Endodermal cell (in vitro differentiated cells): ENCODE measurements at regions not wholly inside any gene's neighbourhood (a gene's known extent, or its start where the extent isn't known, plus 50 kb on each side); places are given as distances from the start of the nearest gene placed in this dataset.
"Not testable (repeated sequence)": the region's sequence is repeated elsewhere in the genome, so short reads cannot be mapped to it uniquely, and the experiment has no call there.

Experiments
- DNase-seq: peaks from one replicate; pipeline ENCODE4 v3.0.0-alpha.2; 2017
- H3K27ac ChIP-seq: 2 replicates; pipeline ENCODE4 v1.5.1; 2013; ENCODE audit warnings: mild to moderate bottlenecking, low read depth, low read length, moderate library complexity
- H3K27me3 ChIP-seq: 2 replicates; pipeline ENCODE4 v1.6.1; 2013; ENCODE audit warnings: mild to moderate bottlenecking, low read length, moderate library complexity; ENCODE audit not compliant: insufficient read depth, control insufficient read depth, poor library complexity, severe bottlenecking
- H3K36me3 ChIP-seq: 2 replicates; pipeline ENCODE4 v1.7.0; 2013; ENCODE audit warnings: mild to moderate bottlenecking, low read length, moderate library complexity; ENCODE audit not compliant: control insufficient read depth, insufficient read depth
- H3K4me1 ChIP-seq: one replicate; pipeline ENCODE4 v1.7.0; 2013; ENCODE audit warnings: low read length; ENCODE audit not compliant: control insufficient read depth, insufficient read depth
- H3K4me3 ChIP-seq: 2 replicates; pipeline ENCODE4 v1.5.1; 2013; ENCODE audit warnings: mild to moderate bottlenecking, low read length, moderate library complexity
- H3K9ac ChIP-seq: 2 replicates; pipeline ENCODE4 v1.6.1; 2013; ENCODE audit warnings: mild to moderate bottlenecking, low read length, moderate library complexity; ENCODE audit not compliant: poor library complexity, severe bottlenecking; ENCODE audit errors: extremely low read depth
- H3K9me3 ChIP-seq: 2 replicates; pipeline ENCODE4 v1.6.1; 2013; ENCODE audit warnings: mild to moderate bottlenecking, low read length, moderate library complexity; ENCODE audit not compliant: control insufficient read depth
- H3K27ac Mint-ChIP-seq: 2 replicates; pipeline ENCODE4 v1.8.0; 2020; ENCODE audit warnings: mixed read lengths
- H3K27me3 Mint-ChIP-seq: 2 replicates; pipeline ENCODE4 v1.8.0; 2021; ENCODE audit warnings: mild to moderate bottlenecking, mixed read lengths; ENCODE audit not compliant: insufficient read depth
- H3K36me3 Mint-ChIP-seq: 2 replicates; pipeline ENCODE4 v1.8.0; 2020; ENCODE audit warnings: low read depth, mixed read lengths
- H3K4me1 Mint-ChIP-seq: 2 replicates; pipeline ENCODE4 v1.8.0; 2020; ENCODE audit warnings: mixed read lengths
- H3K4me3 Mint-ChIP-seq: 2 replicates; pipeline ENCODE4 v1.8.0; 2020; ENCODE audit warnings: mild to moderate bottlenecking, moderate library complexity, mixed read lengths
- H3K9me3 Mint-ChIP-seq: 2 replicates; pipeline ENCODE4 v1.8.0; 2020; ENCODE audit warnings: mild to moderate bottlenecking, mixed read lengths
- WGBS, 2 experiments: methylation state at CpG; one replicate each; pipeline versions ENCODE4 v1.1.5 to v1.1.7; 2013; ENCODE audit warnings: missing lambda C conversion rate in 2 of 2, mixed read lengths in 1 of 2; ENCODE audit not compliant: insufficient coverage in 1 of 2, insufficient read length in 1 of 2; 5-methylcytosine and 5-hydroxymethylcytosine counted together
- TF ChIP-seq, protein P1 (sequence below): fragments of 200-600 bp; sonication (generic); conservative IDR thresholded peaks from 2 replicates; pipeline ENCODE4 v1.5.0; 2021; ENCODE audit warnings: antibody characterized with exemption, mild to moderate bottlenecking

DNA sequence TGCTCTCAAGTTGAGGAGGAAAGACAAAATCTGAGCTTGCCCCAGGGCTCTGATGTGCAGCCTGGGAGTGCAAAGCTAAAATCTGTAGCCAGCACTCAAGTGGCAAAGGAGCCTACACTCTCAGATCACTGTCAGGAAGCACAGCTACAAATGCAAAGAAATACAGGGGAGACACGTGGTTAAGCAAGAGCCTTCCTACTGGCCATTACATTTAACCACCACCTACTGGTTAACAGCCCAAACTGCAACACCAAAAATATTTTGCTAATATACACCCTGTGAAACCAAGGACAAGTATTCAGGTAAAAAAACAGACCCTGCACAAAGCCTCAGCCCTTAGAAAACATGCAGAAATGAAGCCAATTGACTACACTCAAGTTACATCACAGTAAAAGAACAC lies 170.4 kb upstream of the FGF16 start:
- Mint-ChIP-seq H3K36me3 (peaks cover 2% of the 10 kb centered on the region), H3K4me3 (no peak overlapping the region), H3K9me3 (peaks cover 79% of the 10 kb centered on the region), H3K4me1 (no peaks in the 10 kb centered on the region), H3K27me3 (no peaks in the 10 kb centered on the region), H3K27ac (no peak overlapping the region)
- no peak for DNase-seq
- 7% methylated on average over 1 of the region's 1 CpG; no CpG with 5 or more reads in 1 of the 2 experiments for WGBS, 2 experiments
- no peaks in the 10 kb centered on the region for H3K36me3 ChIP-seq
- H3K9ac ChIP-seq: no peak overlapping the region
- no peak overlapping the region for H3K4me3 ChIP-seq
- H3K4me1 ChIP-seq: no peaks in the 10 kb centered on the region
- TF ChIP-seq, protein P1, sequence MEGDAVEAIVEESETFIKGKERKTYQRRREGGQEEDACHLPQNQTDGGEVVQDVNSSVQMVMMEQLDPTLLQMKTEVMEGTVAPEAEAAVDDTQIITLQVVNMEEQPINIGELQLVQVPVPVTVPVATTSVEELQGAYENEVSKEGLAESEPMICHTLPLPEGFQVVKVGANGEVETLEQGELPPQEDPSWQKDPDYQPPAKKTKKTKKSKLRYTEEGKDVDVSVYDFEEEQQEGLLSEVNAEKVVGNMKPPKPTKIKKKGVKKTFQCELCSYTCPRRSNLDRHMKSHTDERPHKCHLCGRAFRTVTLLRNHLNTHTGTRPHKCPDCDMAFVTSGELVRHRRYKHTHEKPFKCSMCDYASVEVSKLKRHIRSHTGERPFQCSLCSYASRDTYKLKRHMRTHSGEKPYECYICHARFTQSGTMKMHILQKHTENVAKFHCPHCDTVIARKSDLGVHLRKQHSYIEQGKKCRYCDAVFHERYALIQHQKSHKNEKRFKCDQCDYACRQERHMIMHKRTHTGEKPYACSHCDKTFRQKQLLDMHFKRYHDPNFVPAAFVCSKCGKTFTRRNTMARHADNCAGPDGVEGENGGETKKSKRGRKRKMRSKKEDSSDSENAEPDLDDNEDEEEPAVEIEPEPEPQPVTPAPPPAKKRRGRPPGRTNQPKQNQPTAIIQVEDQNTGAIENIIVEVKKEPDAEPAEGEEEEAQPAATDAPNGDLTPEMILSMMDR: peak; percentile 39
- H3K27ac ChIP-seq: no peak overlapping the region
- peaks cover 8% of the 10 kb centered on the region for H3K9me3 ChIP-seq
- no peaks in the 10 kb centered on the region for H3K27me3 ChIP-seq

DNA sequence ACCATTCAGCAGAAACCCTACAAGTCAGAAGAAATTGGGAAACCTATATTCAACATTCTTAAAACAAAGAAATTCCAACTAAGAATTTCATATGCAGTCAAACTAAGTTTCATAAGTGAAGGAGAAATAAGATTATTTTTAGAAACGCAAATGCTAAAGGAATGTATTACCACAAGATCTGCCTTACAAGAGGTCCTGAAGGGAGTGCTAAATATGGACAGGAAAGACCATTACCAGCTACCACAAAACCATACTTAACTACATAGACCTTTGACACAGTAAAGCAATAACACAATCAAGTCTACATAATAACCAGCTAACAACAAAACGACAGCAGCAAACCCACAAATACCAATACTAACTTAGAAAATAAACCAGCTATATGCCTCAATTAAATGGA lies 169.3 kb upstream of the FGF16 start:
- Mint-ChIP-seq H3K4me1 (no peaks in the 10 kb centered on the region), H3K9me3 (peaks cover 80% of the 10 kb centered on the region), H3K4me3 (no peak overlapping the region), H3K36me3 (peaks cover 2% of the 10 kb centered on the region), H3K27me3 (no peaks in the 10 kb centered on the region), H3K27ac (no peak overlapping the region)
- peaks cover 8% of the 10 kb centered on the region for H3K9me3 ChIP-seq
- no peak overlapping the region for H3K27ac ChIP-seq
- TF ChIP-seq, protein P1: no peak
- DNase-seq: no peak
- 86% methylated on average over 2 of the region's 2 CpGs; no CpG with 5 or more reads in 1 of the 2 experiments for WGBS, 2 experiments
- H3K36me3 ChIP-seq: no peaks in the 10 kb centered on the region
- no peaks in the 10 kb centered on the region for H3K27me3 ChIP-seq
- H3K9ac ChIP-seq: no peak overlapping the region
- no peaks in the 10 kb centered on the region for H3K4me1 ChIP-seq
- H3K4me3 ChIP-seq: no peak overlapping the region

DNA sequence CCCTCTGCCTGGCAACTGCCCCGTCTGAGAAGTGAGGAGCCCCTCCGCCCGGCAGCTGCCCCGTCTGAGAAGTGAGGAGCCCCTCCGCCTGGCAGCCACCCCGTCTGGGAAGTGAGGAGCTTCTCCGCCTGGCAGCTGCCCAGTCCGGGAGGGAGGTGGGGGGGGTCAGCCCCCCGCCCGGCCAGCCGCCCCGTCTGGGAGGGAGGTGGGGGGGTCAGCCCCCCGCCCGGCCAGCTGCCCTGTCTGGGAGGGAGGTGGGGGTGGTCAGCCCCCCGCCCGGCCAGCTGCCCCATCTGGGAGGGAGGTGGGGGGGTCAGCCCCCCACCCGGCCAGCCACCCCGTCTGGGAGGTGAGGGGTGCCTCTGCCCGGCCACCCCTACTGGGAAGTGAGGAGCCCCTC lies 167.8 kb upstream of the FGF16 start:
- H3K9me3 ChIP-seq, H3K27me3 Mint-ChIP-seq, H3K27ac ChIP-seq, H3K4me1 ChIP-seq, DNase-seq, H3K4me3 Mint-ChIP-seq, H3K36me3 ChIP-seq, H3K36me3 Mint-ChIP-seq, H3K9ac ChIP-seq, H3K27ac Mint-ChIP-seq, H3K4me3 ChIP-seq, H3K4me1 Mint-ChIP-seq, H3K27me3 ChIP-seq: not testable (repeated sequence)
- no CpG with 5 or more reads among the region's 19 CpGs for WGBS, 2 experiments
- H3K9me3 Mint-ChIP-seq: peaks cover 82% of the 10 kb centered on the region

DNA sequence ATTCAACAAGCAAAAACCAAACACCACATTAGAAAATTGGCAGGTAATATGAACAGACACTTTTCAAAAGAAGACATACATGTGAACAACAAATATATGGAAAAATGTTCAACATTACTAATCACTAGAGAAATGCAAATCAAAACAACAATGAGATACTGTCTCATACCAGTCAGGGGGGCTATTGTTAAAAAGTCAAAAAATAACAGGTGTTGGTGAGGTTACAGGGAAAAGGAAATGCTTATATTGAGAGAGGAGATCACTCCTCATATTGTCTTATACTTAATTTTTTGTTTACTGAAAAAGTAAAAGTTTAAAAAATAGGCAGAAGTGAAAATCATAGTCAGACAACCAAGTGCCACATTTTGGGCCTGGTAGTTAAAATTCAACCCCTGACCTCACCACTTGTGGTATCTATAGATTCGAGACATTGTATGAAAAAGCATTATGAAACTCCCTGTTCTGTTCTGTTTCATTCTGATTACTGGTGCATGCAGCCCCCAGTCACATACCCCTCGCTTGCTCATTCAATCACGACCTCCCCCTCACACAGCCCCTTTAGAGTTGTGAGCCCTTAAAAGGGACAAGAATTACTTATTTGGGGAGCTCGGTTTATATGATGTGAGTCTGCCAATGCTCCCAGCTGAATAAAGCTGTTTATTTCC lies 153.7 kb upstream of the FGF16 start:
- H3K9me3 ChIP-seq: no peaks in the 10 kb centered on the region
- no peaks in the 10 kb centered on the region for H3K4me1 ChIP-seq
- DNase-seq: no peak
- Mint-ChIP-seq H3K4me3 (no peak overlapping the region), H3K27me3 (no peaks in the 10 kb centered on the region), H3K27ac (no peak overlapping the region), H3K9me3 (peaks cover 70% of the 10 kb centered on the region), H3K36me3 (no peaks in the 10 kb centered on the region), H3K4me1 (no peaks in the 10 kb centered on the region)
- WGBS, 2 experiments: 79% methylated on average over 3 of the region's 4 CpGs; no CpG with 5 or more reads in 1 of the 2 experiments
- no peaks in the 10 kb centered on the region for H3K36me3 ChIP-seq
- TF ChIP-seq, protein P1: no peak
- no peak overlapping the region for H3K9ac ChIP-seq
- no peak overlapping the region for H3K4me3 ChIP-seq
- no peaks in the 10 kb centered on the region for H3K27me3 ChIP-seq
- no peak overlapping the region for H3K27ac ChIP-seq
